IMR-90 (cell line): ENCODE measurements at regions not wholly inside any gene's neighbourhood (a gene's known extent, or its start where the extent isn't known, plus 50 kb on each side); places are given as distances from the start of the nearest gene placed in this dataset.

ENCODE experiments used
- ATAC-seq: fragments of 200-7000 bp; cut with Tn5 transposase; 2 replicates; pipeline ENCODE4 v1.9.1; 2020; ENCODE audit warnings: low read depth, mild to moderate bottlenecking, moderate library complexity
- BruUV-seq: library from RNA; stranded (reverse); fragments of 400-500 nt; replicated peaks from 2 replicates; lab custom pipeline; 2021; lab: Mats Ljungman, UMichigan
- CTCF ChIA-PET: fragments of 300-600 bp; formaldehyde crosslinking; extraction: SDS; loops from one replicate; lab custom pipeline; 2021; ENCODE audit warnings: antibody characterized with exemption; lab: Yijun Ruan, JAX
- POLR2A ChIA-PET: fragments of 300-600 bp; sonication (Branson Sonifier 250); formaldehyde crosslinking; loops from one replicate; lab custom pipeline; 2022; ENCODE audit warnings: antibody characterized with exemption; ENCODE audit not compliant: unreplicated experiment; lab: Charles Lee
- DNase-seq: peaks from one replicate; pipeline ENCODE4 v3.0.0; 2013
- H2AFZ ChIP-seq: replicated peaks from 2 replicates; pipeline ENCODE3; 2013; ENCODE audit warnings: low read length, mild to moderate bottlenecking; ENCODE audit not compliant: poor library complexity
- H2AK5ac ChIP-seq: 2 replicates; pipeline ENCODE4 v1.6.1; 2013; ENCODE audit warnings: low read depth, low read length, inconsistent platforms
- H2AK9ac ChIP-seq: replicated peaks from 2 replicates; pipeline ENCODE3; 2013; ENCODE audit warnings: mild to moderate bottlenecking, low read depth, low read length, moderate library complexity; ENCODE audit not compliant: poor library complexity
- H2BK120ac ChIP-seq: 2 replicates; pipeline ENCODE4 v1.6.1; 2013; ENCODE audit warnings: low read depth, low read length, inconsistent platforms
- H2BK15ac ChIP-seq: 3 replicates; pipeline ENCODE4 v1.6.1; 2013; ENCODE audit warnings: low read depth, low read length, inconsistent platforms
- H2BK20ac ChIP-seq: 2 replicates; pipeline ENCODE4 v1.6.1; 2013; ENCODE audit warnings: low read depth, mild to moderate bottlenecking, inconsistent platforms, low read length, moderate library complexity
- H2BK5ac ChIP-seq: 2 replicates; pipeline ENCODE4 v1.6.1; 2013; ENCODE audit warnings: mild to moderate bottlenecking, low read depth, low read length, inconsistent platforms; ENCODE audit not compliant: poor library complexity, severe bottlenecking
- H3K14ac ChIP-seq: replicated peaks from 2 replicates; pipeline ENCODE4 v1.6.1; 2013; ENCODE audit warnings: low read depth, low read length, inconsistent platforms
- H3K18ac ChIP-seq: 2 replicates; pipeline ENCODE4 v1.6.1; 2013; ENCODE audit warnings: low read depth, low read length, control low read depth
- H3K23ac ChIP-seq: 2 replicates; pipeline ENCODE4 v1.6.1; 2013; ENCODE audit warnings: low read depth, low read length, inconsistent platforms
- H3K27ac ChIP-seq: 2 replicates; pipeline ENCODE4 v1.5.1; 2013; ENCODE audit warnings: mild to moderate bottlenecking, control low read depth, low read length; ENCODE audit not compliant: insufficient read depth
- H3K27me3 ChIP-seq: 2 replicates; pipeline ENCODE4 v1.6.1; 2013; ENCODE audit warnings: low read length; ENCODE audit not compliant: control insufficient read depth, insufficient read depth
- H3K36me3 ChIP-seq: 2 replicates; pipeline ENCODE4 v1.6.1; 2013; ENCODE audit warnings: low read length, mixed read lengths; ENCODE audit not compliant: control insufficient read depth, insufficient read depth
- H3K4ac ChIP-seq: 2 replicates; pipeline ENCODE4 v1.6.1; 2013; ENCODE audit warnings: low read depth, low read length, inconsistent platforms
- H3K4me1 ChIP-seq: 2 replicates; pipeline ENCODE4 v1.6.1; 2013; ENCODE audit warnings: low read length, mixed read lengths; ENCODE audit not compliant: control insufficient read depth, insufficient read depth
- H3K4me2 ChIP-seq: 2 replicates; pipeline ENCODE4 v1.6.1; 2013; ENCODE audit warnings: low read depth, mild to moderate bottlenecking, control low read depth, low read length, moderate library complexity
- H3K4me3 ChIP-seq: 2 replicates; pipeline ENCODE4 v1.5.1; 2013; ENCODE audit warnings: low read depth, mild to moderate bottlenecking, control low read depth, low read length, moderate library complexity; ENCODE audit not compliant: insufficient read depth
- H3K56ac ChIP-seq: 2 replicates; pipeline ENCODE4 v1.6.1; 2013; ENCODE audit warnings: low read length, inconsistent platforms; ENCODE audit not compliant: insufficient read depth; ENCODE audit errors: extremely low read depth
- H3K79me1 ChIP-seq, 2 experiments: 2 replicates each; pipeline ENCODE4 v1.6.1; 2013; ENCODE audit warnings: low read length in 2 of 2, inconsistent platforms in 1 of 2, low read depth in 1 of 2
- H3K9ac ChIP-seq: 2 replicates; pipeline ENCODE4 v1.6.1; 2013; ENCODE audit warnings: low read depth, low read length, control low read depth
- H3K9me1 ChIP-seq: 2 replicates; pipeline ENCODE4 v1.6.1; 2013; ENCODE audit warnings: low read length, inconsistent platforms; ENCODE audit not compliant: insufficient read depth
- H3K9me3 ChIP-seq: 2 replicates; pipeline ENCODE4 v1.6.1; 2013; ENCODE audit warnings: low read length; ENCODE audit not compliant: control insufficient read depth, insufficient read depth
- H4K20me1 ChIP-seq: 2 replicates; pipeline ENCODE4 v1.6.1; 2013; ENCODE audit warnings: low read length, inconsistent platforms; ENCODE audit not compliant: insufficient read depth
- H4K5ac ChIP-seq: 2 replicates; pipeline ENCODE4 v1.6.1; 2013; ENCODE audit warnings: mild to moderate bottlenecking, low read depth, low read length, control low read depth
- H4K8ac ChIP-seq, 2 experiments: 2 replicates each; pipeline ENCODE4 v1.6.1; 2013; ENCODE audit warnings: low read depth in 2 of 2, low read length in 2 of 2, control low read depth in 1 of 2, inconsistent platforms in 1 of 2
- H4K91ac ChIP-seq: 2 replicates; pipeline ENCODE4 v1.6.1; 2013; ENCODE audit warnings: low read depth, low read length, inconsistent platforms; ENCODE audit not compliant: insufficient read depth
- BHLHE40 ChIP-seq: fragments of 150-350 bp; IDR thresholded peaks from 2 replicates; pipeline ENCODE4 v1.6.1; 2016; ENCODE audit warnings: mild to moderate bottlenecking, low read depth, low read length
- CEBPB ChIP-seq: IDR thresholded peaks from 2 replicates; pipeline ENCODE4 v1.6.1; 2012; ENCODE audit warnings: low read depth, low read length, improper control_type of control experiment
- CHD1 ChIP-seq: IDR thresholded peaks from 2 replicates; pipeline ENCODE4 v1.6.1; 2012; ENCODE audit warnings: low read depth, low read length, improper control_type of control experiment
- CTCF ChIP-seq: conservative IDR thresholded peaks from 2 replicates; pipeline ENCODE4 v1.5.1; 2012; ENCODE audit warnings: mild to moderate bottlenecking, low read depth, low read length, improper control_type of control experiment
- FOS ChIP-seq: fragments of 150-350 bp; IDR thresholded peaks from 2 replicates; pipeline ENCODE4 v1.6.1; 2016; ENCODE audit warnings: low read depth, low read length
- MAFK ChIP-seq: IDR thresholded peaks from 2 replicates; pipeline ENCODE4 v1.6.1; 2012; ENCODE audit warnings: low read depth, low read length, improper control_type of control experiment
- MAZ ChIP-seq: IDR thresholded peaks from 2 replicates; pipeline ENCODE4 v1.6.1; 2012; ENCODE audit warnings: low read depth, mild to moderate bottlenecking, low read length, improper control_type of control experiment, moderate library complexity, borderline replicate concordance
- MXI1 ChIP-seq: IDR thresholded peaks from 2 replicates; pipeline ENCODE4 v1.6.1; 2012; ENCODE audit warnings: low read depth, mild to moderate bottlenecking, low read length, moderate library complexity, borderline replicate concordance
- NFE2L2 ChIP-seq: fragments of 150-350 bp; IDR thresholded peaks from 2 replicates; pipeline ENCODE4 v1.6.1; 2016; ENCODE audit warnings: low read depth, mild to moderate bottlenecking, low read length
- POLR2A ChIP-seq: IDR thresholded peaks from 2 replicates; pipeline ENCODE4 v1.6.1; 2012; ENCODE audit warnings: mild to moderate bottlenecking, low read depth, low read length
- RAD21 ChIP-seq: IDR thresholded peaks from 2 replicates; pipeline ENCODE4 v1.6.1; 2012; ENCODE audit warnings: low read length, improper control_type of control experiment
- RCOR1 ChIP-seq: IDR thresholded peaks from 2 replicates; pipeline ENCODE4 v1.6.1; 2012; ENCODE audit warnings: mild to moderate bottlenecking, low read length, improper control_type of control experiment; ENCODE audit not compliant: insufficient replicate concordance
- RFX5 ChIP-seq: IDR thresholded peaks from 2 replicates; pipeline ENCODE4 v1.8.0; 2012; ENCODE audit warnings: low read depth, mild to moderate bottlenecking, low read length, moderate library complexity
- SMC3 ChIP-seq: fragments of 150-350 bp; IDR thresholded peaks from 2 replicates; pipeline ENCODE4 v1.6.1; 2016; ENCODE audit warnings: low read depth, mild to moderate bottlenecking, antibody characterized with exemption, low read length, moderate library complexity
- WGBS, 2 experiments: methylation state at CpG; one replicate each; pipeline versions ENCODE4 v1.1.5 to v1.1.7; 2013; ENCODE audit warnings: missing lambda C conversion rate in 2 of 2; ENCODE audit not compliant: insufficient read length in 1 of 2; ENCODE audit errors: extremely low coverage in 2 of 2; 5-methylcytosine and 5-hydroxymethylcytosine counted together
- dilution Hi-C: fragments of 300-500 bp; cut with HindIII; formaldehyde crosslinking; loops from one replicate; pipeline ENCODE4 v1.14.3; 2018; ENCODE audit warnings: low sequenced_read_pairs; ENCODE audit not compliant: unreplicated experiment
- in situ Hi-C: fragments of 300-500 bp; cut with MboI; formaldehyde crosslinking; loops from 3 replicates; pipeline ENCODE4 v1.14.3; 2019; ENCODE audit warnings: low sequenced_read_pairs, inconsistent platforms, mixed read lengths
- intact Hi-C: fragments of 100-400 bp; cut with micrococcal nuclease; formaldehyde crosslinking; loops from 2 replicates; pipeline ENCODE4 v1.10.0; 2022
- TF ChIP-seq, protein P1 (sequence below): fragments of 150-350 bp; IDR thresholded peaks from 2 replicates; pipeline ENCODE4 v1.6.1; 2016; ENCODE audit warnings: low read depth, mild to moderate bottlenecking, low read length, moderate library complexity, borderline replicate concordance
- TF ChIP-seq, protein P2 (sequence below): fragments of 150-350 bp; IDR thresholded peaks from 2 replicates; pipeline ENCODE4 v1.6.1; 2017; ENCODE audit warnings: mild to moderate bottlenecking, antibody characterized with exemption, low read length, low read depth

GRCh38 chr2:60333264-60333663 is 220.2 kb downstream of the BCL11A start:
- Histone ChIP-seq H3K9ac (no peak overlapping the region), H2AFZ (no peak overlapping the region), H4K91ac (no peak overlapping the region), H3K18ac (no peak overlapping the region), H4K20me1 (no peaks in the 10 kb centered on the region), H2BK120ac (no peak overlapping the region), H2BK20ac (no peak overlapping the region), H4K8ac (no peak overlapping the region), H4K5ac (no peak overlapping the region), H3K36me3 (no peaks in the 10 kb centered on the region), H3K9me1 (no peaks in the 10 kb centered on the region), H3K4me3 (no peak overlapping the region), H2BK15ac (no peak overlapping the region), H3K79me1 (no peaks in the 10 kb centered on the region), H2BK5ac (no peak overlapping the region), H3K4me2 (no peak overlapping the region), H3K23ac (no peak overlapping the region), H3K56ac (no peak overlapping the region), H3K4me1 (no peaks in the 10 kb centered on the region), H2AK9ac (no peak overlapping the region), H3K14ac (no peak overlapping the region), H3K27ac (no peak overlapping the region), H3K4ac (no peak overlapping the region), H3K27me3 (no peaks in the 10 kb centered on the region), H3K9me3 (no peaks in the 10 kb centered on the region), H2AK5ac (no peak overlapping the region)
- ATAC-seq (no peak), DNase-seq (no peak)
- WGBS, 2 experiments: no CpG with 5 or more reads among the region's 8 CpGs
- BruUV-seq: no TSS peak
- ChIA-PET CTCF (no interaction called here), POLR2A (no interaction called here)
- TF ChIP-seq MAZ (no peak), FOS (no peak), NFE2L2 (no peak), CHD1 (no peak), RAD21 (no peak), CEBPB (no peak), POLR2A (no peak), RFX5 (no peak), SMC3 (no peak), MAFK (no peak), MXI1 (no peak), RCOR1 (no peak), CTCF (no peak), BHLHE40 (no peak)
- TF ChIP-seq, protein P1, sequence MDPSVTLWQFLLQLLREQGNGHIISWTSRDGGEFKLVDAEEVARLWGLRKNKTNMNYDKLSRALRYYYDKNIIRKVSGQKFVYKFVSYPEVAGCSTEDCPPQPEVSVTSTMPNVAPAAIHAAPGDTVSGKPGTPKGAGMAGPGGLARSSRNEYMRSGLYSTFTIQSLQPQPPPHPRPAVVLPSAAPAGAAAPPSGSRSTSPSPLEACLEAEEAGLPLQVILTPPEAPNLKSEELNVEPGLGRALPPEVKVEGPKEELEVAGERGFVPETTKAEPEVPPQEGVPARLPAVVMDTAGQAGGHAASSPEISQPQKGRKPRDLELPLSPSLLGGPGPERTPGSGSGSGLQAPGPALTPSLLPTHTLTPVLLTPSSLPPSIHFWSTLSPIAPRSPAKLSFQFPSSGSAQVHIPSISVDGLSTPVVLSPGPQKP: no peak
- TF ChIP-seq, protein P2, sequence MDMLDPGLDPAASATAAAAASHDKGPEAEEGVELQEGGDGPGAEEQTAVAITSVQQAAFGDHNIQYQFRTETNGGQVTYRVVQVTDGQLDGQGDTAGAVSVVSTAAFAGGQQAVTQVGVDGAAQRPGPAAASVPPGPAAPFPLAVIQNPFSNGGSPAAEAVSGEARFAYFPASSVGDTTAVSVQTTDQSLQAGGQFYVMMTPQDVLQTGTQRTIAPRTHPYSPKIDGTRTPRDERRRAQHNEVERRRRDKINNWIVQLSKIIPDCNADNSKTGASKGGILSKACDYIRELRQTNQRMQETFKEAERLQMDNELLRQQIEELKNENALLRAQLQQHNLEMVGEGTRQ: no peak
- in situ Hi-C loops: no loop called here
- intact Hi-C loops: no loop called here
- dilution Hi-C loops: no loop called here
